ENCODE measurements at regions not wholly inside any gene's neighbourhood (a gene's known extent, or its start where the extent isn't known, plus 50 kb on each side); places are given as distances from the start of the nearest gene placed in this dataset.

DNA sequence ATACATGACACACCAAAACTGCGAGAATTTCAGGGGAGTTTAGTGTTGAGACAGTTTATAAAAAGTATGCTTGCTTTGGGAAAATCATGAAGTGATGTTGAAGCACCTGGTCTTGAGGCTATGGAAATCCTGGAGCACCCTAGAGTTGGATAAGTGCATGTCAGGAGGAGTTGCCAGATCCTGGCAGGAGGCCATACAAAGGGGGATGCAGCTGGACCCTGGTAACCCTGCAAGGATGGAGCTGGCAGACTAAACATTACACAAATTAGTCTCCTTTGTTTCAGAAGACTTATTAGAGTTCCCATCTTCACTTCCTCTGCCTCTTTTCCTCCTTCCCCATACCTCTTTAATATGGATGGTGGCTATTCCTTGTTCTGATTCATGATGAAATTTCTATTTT is 907.0 kb downstream of the BCL11B start:
- Histone ChIP-seq H3K23ac (ENCODE audit: low read length) (no peak overlapping the region), H3K4me3 (ENCODE audit: low read depth, low read length) (no peak overlapping the region), H3K9ac (ENCODE audit: low read length) (no peak overlapping the region), H3K18ac (ENCODE audit: low read length) (no peak overlapping the region), H2BK120ac (ENCODE audit: insufficient read depth, low read length, poor library complexity) (no peak overlapping the region), H2BK12ac (ENCODE audit: low read length) (no peak overlapping the region), H3K14ac (ENCODE audit: low read length) (no peak overlapping the region), H3K27ac (ENCODE audit: low read depth, low read length) (no peak overlapping the region), H4K8ac (ENCODE audit: low read depth, low read length) (no peak overlapping the region), H3K4me2 (ENCODE audit: low read length) (no peak overlapping the region), H3K27me3 (ENCODE audit: insufficient read depth, low read length) (no peaks in the 10 kb centered on the region), H3K79me1 (ENCODE audit: low read length) (no peaks in the 10 kb centered on the region), H2BK5ac (ENCODE audit: low read depth, low read length, poor library complexity) (no peak overlapping the region), H2AK5ac (ENCODE audit: low read length) (no peak overlapping the region), H3K79me2 (ENCODE audit: control insufficient read depth, insufficient read depth, low read length, poor library complexity) (no peaks in the 10 kb centered on the region), H3K36me3 (ENCODE audit: control insufficient read depth in 1 of 2, insufficient read depth in 2 of 2, low read length in 2 of 2) (no peaks in the 10 kb centered on the region), H3K4ac (ENCODE audit: low read depth, low read length) (no peak overlapping the region), H4K12ac (ENCODE audit: low read depth, low read length) (no peak overlapping the region), H2AFZ (ENCODE audit: insufficient read depth, low read length, poor library complexity) (no peak overlapping the region), H3K9me3 (ENCODE audit: insufficient read depth, low read depth, low read length) (no peaks in the 10 kb centered on the region), H4K91ac (ENCODE audit: low read depth, low read length) (no peak overlapping the region), H3K4me1 (ENCODE audit: control insufficient read depth in 1 of 2, insufficient read depth in 2 of 2, low read length in 2 of 2) (no peaks in the 10 kb centered on the region)
- no peak for DNase-seq
- WGBS (ENCODE audit: extremely low coverage, insufficient coverage, insufficient read length) = no CpG with 5 or more reads among the region's 1 CpG

DNA sequence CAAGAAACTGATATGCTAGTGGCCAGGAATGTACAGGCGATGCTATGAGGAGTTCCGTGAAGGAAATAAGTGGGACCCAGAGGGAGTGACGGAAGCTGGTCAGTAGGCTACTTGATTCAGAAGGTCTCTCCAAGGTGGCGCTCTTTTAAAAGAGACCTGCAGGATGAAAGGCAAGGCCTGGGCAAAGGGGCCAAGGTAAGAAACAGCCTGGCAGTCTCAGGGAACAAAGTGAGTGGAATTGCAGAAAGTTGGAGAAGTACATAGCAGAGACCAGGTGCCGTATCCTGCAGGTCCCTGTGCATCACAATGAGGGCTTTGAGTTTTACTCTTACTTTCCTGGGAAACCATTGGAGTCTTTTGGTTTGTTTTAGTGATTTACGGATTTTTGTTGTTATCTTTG is 905.6 kb downstream of the BCL11B start:
- no peak overlapping the region for H2AK5ac ChIP-seq (ENCODE audit: low read length)
- H2BK12ac ChIP-seq (ENCODE audit: low read length) = no peak overlapping the region
- no peaks in the 10 kb centered on the region for H3K79me2 ChIP-seq (ENCODE audit: control insufficient read depth, insufficient read depth, low read length, poor library complexity)
- H3K9me3 ChIP-seq (ENCODE audit: insufficient read depth, low read depth, low read length) = no peaks in the 10 kb centered on the region
- no peak overlapping the region for H3K27ac ChIP-seq (ENCODE audit: low read depth, low read length)
- no peak overlapping the region for H2BK120ac ChIP-seq (ENCODE audit: insufficient read depth, low read length, poor library complexity)
- no peaks in the 10 kb centered on the region for H3K36me3 ChIP-seq (ENCODE audit: control insufficient read depth in 1 of 2, insufficient read depth in 2 of 2, low read length in 2 of 2)
- H4K12ac ChIP-seq (ENCODE audit: low read depth, low read length) = no peak overlapping the region
- no peak overlapping the region for H4K8ac ChIP-seq (ENCODE audit: low read depth, low read length)
- no peaks in the 10 kb centered on the region for H3K27me3 ChIP-seq (ENCODE audit: insufficient read depth, low read length)
- no peak overlapping the region for H3K4me3 ChIP-seq (ENCODE audit: low read depth, low read length)
- no peak overlapping the region for H3K18ac ChIP-seq (ENCODE audit: low read length)
- no peak overlapping the region for H2BK5ac ChIP-seq (ENCODE audit: low read depth, low read length, poor library complexity)
- H4K91ac ChIP-seq (ENCODE audit: low read depth, low read length) = no peak overlapping the region
- no CpG with 5 or more reads among the region's 6 CpGs for WGBS (ENCODE audit: extremely low coverage, insufficient coverage, insufficient read length)
- H3K79me1 ChIP-seq (ENCODE audit: low read length) = no peaks in the 10 kb centered on the region
- no peak overlapping the region for H3K4ac ChIP-seq (ENCODE audit: low read depth, low read length)
- no peaks in the 10 kb centered on the region for H3K4me1 ChIP-seq (ENCODE audit: control insufficient read depth in 1 of 2, insufficient read depth in 2 of 2, low read length in 2 of 2)
- no peak overlapping the region for H2AFZ ChIP-seq (ENCODE audit: insufficient read depth, low read length, poor library complexity)
- no peak overlapping the region for H3K23ac ChIP-seq (ENCODE audit: low read length)
- no peak overlapping the region for H3K9ac ChIP-seq (ENCODE audit: low read length)
- no peak overlapping the region for H3K14ac ChIP-seq (ENCODE audit: low read length)
- DNase-seq = no peak
- H3K4me2 ChIP-seq (ENCODE audit: low read length) = no peak overlapping the region

DNA sequence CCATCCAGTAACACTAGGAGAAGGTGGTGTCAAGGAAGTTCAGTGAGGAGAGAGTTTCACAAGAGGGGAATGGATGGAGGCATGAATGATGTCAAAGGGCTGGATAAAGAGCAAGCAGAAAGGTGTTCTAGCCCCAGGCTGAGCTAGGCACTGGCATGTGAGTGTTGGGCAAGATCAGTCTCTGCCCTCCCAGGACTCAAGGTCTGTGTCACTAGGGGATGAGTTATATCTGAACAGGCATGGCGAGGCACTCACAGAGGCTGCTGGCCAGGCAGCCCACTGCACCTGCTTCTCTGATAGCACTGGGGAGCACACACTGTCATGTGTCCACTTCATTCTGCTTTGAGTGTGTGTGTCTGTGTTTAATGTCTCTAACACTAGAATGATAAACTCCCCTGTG is 903.8 kb downstream of the BCL11B start:
- Histone ChIP-seq H2BK12ac (ENCODE audit: low read length) (no peak overlapping the region), H2BK5ac (ENCODE audit: low read depth, low read length, poor library complexity) (no peak overlapping the region), H3K14ac (ENCODE audit: low read length) (no peak overlapping the region), H4K91ac (ENCODE audit: low read depth, low read length) (no peak overlapping the region), H2BK120ac (ENCODE audit: insufficient read depth, low read length, poor library complexity) (no peak overlapping the region), H3K18ac (ENCODE audit: low read length) (no peak overlapping the region), H3K9ac (ENCODE audit: low read length) (no peak overlapping the region), H3K4ac (ENCODE audit: low read depth, low read length) (no peak overlapping the region), H3K23ac (ENCODE audit: low read length) (no peak overlapping the region), H3K4me3 (ENCODE audit: low read depth, low read length) (no peak overlapping the region), H3K36me3 (ENCODE audit: control insufficient read depth in 1 of 2, insufficient read depth in 2 of 2, low read length in 2 of 2) (no peaks in the 10 kb centered on the region), H4K12ac (ENCODE audit: low read depth, low read length) (no peak overlapping the region), H3K9me3 (ENCODE audit: insufficient read depth, low read depth, low read length) (no peaks in the 10 kb centered on the region), H3K27ac (ENCODE audit: low read depth, low read length) (no peak overlapping the region), H2AFZ (ENCODE audit: insufficient read depth, low read length, poor library complexity) (no peak overlapping the region), H2AK5ac (ENCODE audit: low read length) (no peak overlapping the region), H3K27me3 (ENCODE audit: insufficient read depth, low read length) (no peaks in the 10 kb centered on the region), H4K8ac (ENCODE audit: low read depth, low read length) (no peak overlapping the region), H3K4me1 (ENCODE audit: control insufficient read depth in 1 of 2, insufficient read depth in 2 of 2, low read length in 2 of 2) (no peaks in the 10 kb centered on the region), H3K79me2 (ENCODE audit: control insufficient read depth, insufficient read depth, low read length, poor library complexity) (no peaks in the 10 kb centered on the region), H3K4me2 (ENCODE audit: low read length) (no peak overlapping the region), H3K79me1 (ENCODE audit: low read length) (no peaks in the 10 kb centered on the region)
- WGBS (ENCODE audit: extremely low coverage, insufficient coverage, insufficient read length) = no CpG with 5 or more reads among the region's 1 CpG
- DNase-seq = peak; percentile 18 to 27

DNA sequence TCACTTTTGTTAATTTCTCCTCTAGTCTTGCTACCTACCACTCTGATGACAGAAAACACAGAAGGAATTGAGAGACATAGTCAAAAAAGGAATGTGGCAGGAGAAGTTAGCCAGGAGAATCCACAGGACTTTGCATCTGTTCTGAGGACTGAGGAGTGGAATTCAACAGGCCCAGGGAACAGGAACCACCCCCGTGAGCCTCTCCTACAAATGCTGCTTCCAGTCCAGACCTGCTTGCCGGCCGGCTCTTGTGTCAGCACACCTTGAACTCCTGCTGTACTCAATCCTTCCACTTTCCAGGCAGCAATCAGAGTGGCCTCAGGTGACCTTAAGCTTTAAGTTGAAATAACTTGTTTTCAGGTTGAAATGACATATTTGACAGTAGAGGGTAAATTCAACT is 903.1 kb downstream of the BCL11B start:
- no peaks in the 10 kb centered on the region for H3K36me3 ChIP-seq (ENCODE audit: control insufficient read depth in 1 of 2, insufficient read depth in 2 of 2, low read length in 2 of 2)
- no peak overlapping the region for H2AFZ ChIP-seq (ENCODE audit: insufficient read depth, low read length, poor library complexity)
- H2BK120ac ChIP-seq (ENCODE audit: insufficient read depth, low read length, poor library complexity) = no peak overlapping the region
- no peak overlapping the region for H3K27ac ChIP-seq (ENCODE audit: low read depth, low read length)
- no peak overlapping the region for H4K8ac ChIP-seq (ENCODE audit: low read depth, low read length)
- H4K12ac ChIP-seq (ENCODE audit: low read depth, low read length) = no peak overlapping the region
- WGBS (ENCODE audit: extremely low coverage, insufficient coverage, insufficient read length) = no CpG with 5 or more reads among the region's 3 CpGs
- no peaks in the 10 kb centered on the region for H3K4me1 ChIP-seq (ENCODE audit: control insufficient read depth in 1 of 2, insufficient read depth in 2 of 2, low read length in 2 of 2)
- DNase-seq = no peak
- no peak overlapping the region for H2BK5ac ChIP-seq (ENCODE audit: low read depth, low read length, poor library complexity)
- H3K14ac ChIP-seq (ENCODE audit: low read length) = no peak overlapping the region
- no peak overlapping the region for H2AK5ac ChIP-seq (ENCODE audit: low read length)
- no peaks in the 10 kb centered on the region for H3K79me1 ChIP-seq (ENCODE audit: low read length)
- no peak overlapping the region for H3K4me3 ChIP-seq (ENCODE audit: low read depth, low read length)
- no peak overlapping the region for H4K91ac ChIP-seq (ENCODE audit: low read depth, low read length)
- no peaks in the 10 kb centered on the region for H3K27me3 ChIP-seq (ENCODE audit: insufficient read depth, low read length)
- no peak overlapping the region for H3K18ac ChIP-seq (ENCODE audit: low read length)
- no peaks in the 10 kb centered on the region for H3K9me3 ChIP-seq (ENCODE audit: insufficient read depth, low read depth, low read length)
- no peak overlapping the region for H3K4me2 ChIP-seq (ENCODE audit: low read length)
- no peak overlapping the region for H2BK12ac ChIP-seq (ENCODE audit: low read length)
- no peak overlapping the region for H3K4ac ChIP-seq (ENCODE audit: low read depth, low read length)
- no peaks in the 10 kb centered on the region for H3K79me2 ChIP-seq (ENCODE audit: control insufficient read depth, insufficient read depth, low read length, poor library complexity)
- no peak overlapping the region for H3K23ac ChIP-seq (ENCODE audit: low read length)
- H3K9ac ChIP-seq (ENCODE audit: low read length) = no peak overlapping the region
